HG02870 (cell line): ENCODE measurements at regions not wholly inside any gene's neighbourhood (a gene's known extent, or its start where the extent isn't known, plus 50 kb on each side); places are given as distances from the start of the nearest gene placed in this dataset.
"Not testable (repeated sequence)": the region's sequence is repeated elsewhere in the genome, so short reads cannot be mapped to it uniquely, and the experiment has no call there.

Source experiments
- ATAC-seq: cut with Tn5 transposase; IDR thresholded peaks from one replicate; pipeline ENCODE4 v1.9.1; 2021; ENCODE audit warnings: mild to moderate bottlenecking, moderate library complexity; ENCODE audit not compliant: unreplicated experiment

GRCh38 chr7:110412614-110413013 lies 678.3 kb upstream of the LRRN3 start:
- no peak for ATAC-seq

- ATAC-seq: no peak
These were observed 677.9 kb upstream of the LRRN3 start for GRCh38 chr7:110413038-110413437.

- ATAC-seq: no peak
These were observed 673.3 kb upstream of the LRRN3 start for GRCh38 chr7:110417611-110418010.

GRCh38 chr7:110418659-110419280 lies 672.2 kb upstream of the LRRN3 start:
- no peak for ATAC-seq

GRCh38 chr7:110420788-110421187 lies 670.1 kb upstream of the LRRN3 start:
- no peak for ATAC-seq

GRCh38 chr7:110421490-110422241 lies 669.3 kb upstream of the LRRN3 start:
- no peak for ATAC-seq

- no peak for ATAC-seq
These were observed 658.8 kb upstream of the LRRN3 start for GRCh38 chr7:110432061-110432553.

- ATAC-seq: not testable (repeated sequence)
These were observed 652.0 kb upstream of the LRRN3 start for GRCh38 chr7:110438926-110439325.

- no peak for ATAC-seq
These were observed 648.5 kb upstream of the LRRN3 start for GRCh38 chr7:110442381-110442837.

GRCh38 chr7:110446658-110447057 lies 644.3 kb upstream of the LRRN3 start:
- no peak for ATAC-seq

- no peak for ATAC-seq
These were observed 642.0 kb upstream of the LRRN3 start for GRCh38 chr7:110448918-110449317.

GRCh38 chr7:110454713-110455112 lies 636.2 kb upstream of the LRRN3 start:
- ATAC-seq: no peak

GRCh38 chr7:110461621-110462020 lies 629.3 kb upstream of the LRRN3 start:
- no peak for ATAC-seq

- no peak for ATAC-seq
These were observed 620.5 kb upstream of the LRRN3 start for GRCh38 chr7:110470420-110470819.

GRCh38 chr7:110472419-110472818 lies 618.5 kb upstream of the LRRN3 start:
- ATAC-seq: not testable (repeated sequence)

GRCh38 chr7:110480964-110481363 lies 610.0 kb upstream of the LRRN3 start:
- ATAC-seq: no peak

GRCh38 chr7:110483553-110483952 lies 607.4 kb upstream of the LRRN3 start:
- no peak for ATAC-seq

GRCh38 chr7:110484356-110484755 lies 606.6 kb upstream of the LRRN3 start:
- no peak for ATAC-seq

GRCh38 chr7:110486549-110486948 lies 604.4 kb upstream of the LRRN3 start:
- ATAC-seq: no peak

- ATAC-seq: no peak
These were observed 588.0 kb upstream of the LRRN3 start for GRCh38 chr7:110502888-110503465.

GRCh38 chr7:110507369-110507768 lies 583.6 kb upstream of the LRRN3 start:
- no peak for ATAC-seq

- ATAC-seq: no peak
These were observed 583.1 kb upstream of the LRRN3 start for GRCh38 chr7:110507832-110508231.
